NCI-H2029 (cell line): ENCODE measurements at regions not wholly inside any gene's neighbourhood (a gene's known extent, or its start where the extent isn't known, plus 50 kb on each side); places are given as distances from the start of the nearest gene placed in this dataset.

ENCODE experiments used
- DNase-seq: peaks from one replicate; lab custom pipeline; 2025; lab: John Stamatoyannopoulos, UW

DNA sequence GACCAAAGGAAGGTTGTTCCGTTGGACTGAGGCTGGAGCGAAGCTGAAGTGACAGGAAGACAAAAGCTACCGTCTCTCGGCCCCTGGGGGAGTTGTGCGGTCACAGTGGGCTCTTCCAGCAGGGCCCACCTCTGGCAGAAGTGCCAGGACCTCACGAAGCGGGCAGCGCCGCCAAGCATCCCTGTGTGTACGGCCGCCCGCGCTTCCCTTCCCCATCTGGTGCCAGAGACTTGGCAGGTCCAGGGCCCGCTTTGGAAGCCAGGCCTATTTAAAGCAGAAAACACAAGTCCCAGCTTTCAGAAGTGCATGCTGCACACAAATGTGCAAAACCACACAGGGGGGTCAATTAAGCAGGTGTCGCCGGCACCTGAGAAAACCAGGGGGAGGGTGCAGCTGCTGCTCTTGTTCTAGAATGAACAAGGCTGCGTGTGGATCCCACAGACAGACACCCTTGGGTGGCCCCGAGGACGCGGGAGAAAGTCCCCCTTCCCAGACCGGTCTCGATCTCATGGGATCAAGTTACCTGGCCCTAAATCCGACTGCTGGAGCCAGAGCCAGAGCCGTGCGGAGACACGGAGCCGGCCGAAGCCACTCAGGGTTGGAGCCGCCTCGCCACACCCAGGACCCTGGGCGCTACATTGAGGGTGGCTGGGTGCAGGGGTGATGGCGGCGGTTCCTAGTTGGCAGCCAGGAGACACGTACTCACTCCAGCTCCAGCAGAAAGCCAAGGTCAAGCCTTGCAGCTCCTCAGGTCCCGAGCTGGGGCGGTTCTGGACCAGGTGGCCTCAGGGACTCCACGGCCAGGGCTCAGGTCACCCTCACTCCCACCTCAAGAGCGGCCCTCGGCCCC is 51.8 kb upstream of the PPP2R2D start:
- DNase-seq = no peak

DNA sequence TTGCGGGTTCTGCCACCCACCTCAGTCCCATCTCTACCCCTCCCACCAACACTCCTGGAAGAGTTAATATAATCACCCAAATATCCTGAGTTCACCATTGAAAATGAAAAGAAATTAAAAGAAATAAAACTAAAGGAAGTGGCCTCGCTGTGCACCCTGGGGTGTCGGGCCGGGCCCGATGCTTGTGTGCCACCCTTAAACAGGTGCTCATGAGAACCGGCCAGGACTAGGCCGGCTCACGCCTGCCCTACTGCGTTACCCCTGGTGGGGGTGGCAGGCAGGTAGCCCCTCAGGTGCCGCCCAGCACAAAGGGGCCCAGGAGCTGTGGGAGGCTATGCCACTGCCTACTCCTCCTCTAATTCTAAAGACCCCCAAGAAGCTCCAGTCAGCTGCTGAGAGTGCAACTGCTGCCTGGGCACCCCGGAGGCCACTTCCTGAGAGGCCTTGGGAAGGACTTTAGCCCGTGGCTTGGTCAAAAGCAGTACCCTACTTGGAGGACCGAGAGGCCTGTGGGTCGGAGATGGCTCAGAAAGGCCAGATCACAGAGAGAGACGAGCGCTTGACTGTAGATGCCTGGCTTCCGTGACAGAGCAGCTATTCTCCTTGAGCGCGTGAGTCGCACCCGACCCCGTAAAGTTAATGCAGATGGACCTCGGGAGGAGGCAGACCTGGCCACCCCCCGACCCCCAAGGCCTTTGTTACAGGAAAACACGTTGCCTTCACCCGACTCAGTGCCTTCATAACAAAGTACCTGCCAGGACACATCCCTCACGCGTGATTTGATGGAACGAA is 51.0 kb upstream of the PPP2R2D start:
- DNase-seq = no peak

DNA sequence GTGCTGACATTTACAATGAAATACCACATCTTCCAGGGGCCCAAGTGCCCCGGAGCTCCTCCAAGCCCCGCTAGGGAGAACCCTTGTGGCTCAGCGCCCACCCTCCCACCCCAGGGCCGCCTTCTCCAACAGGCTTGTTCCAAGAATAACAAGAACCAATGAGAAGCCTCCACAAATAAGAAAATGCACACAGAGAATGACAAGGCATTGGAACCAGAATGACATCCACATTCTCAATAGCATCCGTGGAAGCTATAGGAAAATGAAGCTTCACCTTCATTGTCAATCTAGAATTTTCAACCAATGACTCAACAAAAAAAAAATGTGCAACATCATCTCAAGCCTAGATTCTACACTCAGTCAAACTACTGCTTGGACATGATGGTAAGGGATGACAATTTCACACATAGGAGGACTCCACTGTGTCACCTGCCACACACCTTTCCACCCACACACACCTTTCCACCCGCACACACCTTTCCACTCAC is 50.4 kb upstream of the PPP2R2D start:
- no peak for DNase-seq
